IMR-90 (cell line): ENCODE measurements at regions not wholly inside any gene's neighbourhood (a gene's known extent, or its start where the extent isn't known, plus 50 kb on each side); places are given as distances from the start of the nearest gene placed in this dataset.

Experiments
- ATAC-seq: fragments of 200-7000 bp; cut with Tn5 transposase; 2 replicates; pipeline ENCODE4 v1.9.1; 2020; ENCODE audit warnings: low read depth, mild to moderate bottlenecking, moderate library complexity
- BruUV-seq: library from RNA; stranded (reverse); fragments of 400-500 nt; replicated peaks from 2 replicates; lab custom pipeline; 2021; lab: Mats Ljungman, UMichigan
- CTCF ChIA-PET: fragments of 300-600 bp; formaldehyde crosslinking; extraction: SDS; loops from one replicate; lab custom pipeline; 2021; ENCODE audit warnings: antibody characterized with exemption; lab: Yijun Ruan, JAX
- POLR2A ChIA-PET: fragments of 300-600 bp; sonication (Branson Sonifier 250); formaldehyde crosslinking; loops from one replicate; lab custom pipeline; 2022; ENCODE audit warnings: antibody characterized with exemption; ENCODE audit not compliant: unreplicated experiment; lab: Charles Lee
- DNase-seq: peaks from one replicate; pipeline ENCODE4 v3.0.0; 2013
- H2AFZ ChIP-seq: replicated peaks from 2 replicates; pipeline ENCODE3; 2013; ENCODE audit warnings: low read length, mild to moderate bottlenecking; ENCODE audit not compliant: poor library complexity
- H2AK5ac ChIP-seq: 2 replicates; pipeline ENCODE4 v1.6.1; 2013; ENCODE audit warnings: low read depth, low read length, inconsistent platforms
- H2AK9ac ChIP-seq: replicated peaks from 2 replicates; pipeline ENCODE3; 2013; ENCODE audit warnings: mild to moderate bottlenecking, low read depth, low read length, moderate library complexity; ENCODE audit not compliant: poor library complexity
- H2BK120ac ChIP-seq: 2 replicates; pipeline ENCODE4 v1.6.1; 2013; ENCODE audit warnings: low read depth, low read length, inconsistent platforms
- H2BK15ac ChIP-seq: 3 replicates; pipeline ENCODE4 v1.6.1; 2013; ENCODE audit warnings: low read depth, low read length, inconsistent platforms
- H2BK20ac ChIP-seq: 2 replicates; pipeline ENCODE4 v1.6.1; 2013; ENCODE audit warnings: low read depth, mild to moderate bottlenecking, inconsistent platforms, low read length, moderate library complexity
- H2BK5ac ChIP-seq: 2 replicates; pipeline ENCODE4 v1.6.1; 2013; ENCODE audit warnings: mild to moderate bottlenecking, low read depth, low read length, inconsistent platforms; ENCODE audit not compliant: poor library complexity, severe bottlenecking
- H3K14ac ChIP-seq: replicated peaks from 2 replicates; pipeline ENCODE4 v1.6.1; 2013; ENCODE audit warnings: low read depth, low read length, inconsistent platforms
- H3K18ac ChIP-seq: 2 replicates; pipeline ENCODE4 v1.6.1; 2013; ENCODE audit warnings: low read depth, low read length, control low read depth
- H3K23ac ChIP-seq: 2 replicates; pipeline ENCODE4 v1.6.1; 2013; ENCODE audit warnings: low read depth, low read length, inconsistent platforms
- H3K27ac ChIP-seq: 2 replicates; pipeline ENCODE4 v1.5.1; 2013; ENCODE audit warnings: mild to moderate bottlenecking, control low read depth, low read length; ENCODE audit not compliant: insufficient read depth
- H3K27me3 ChIP-seq: 2 replicates; pipeline ENCODE4 v1.6.1; 2013; ENCODE audit warnings: low read length; ENCODE audit not compliant: control insufficient read depth, insufficient read depth
- H3K36me3 ChIP-seq: 2 replicates; pipeline ENCODE4 v1.6.1; 2013; ENCODE audit warnings: low read length, mixed read lengths; ENCODE audit not compliant: control insufficient read depth, insufficient read depth
- H3K4ac ChIP-seq: 2 replicates; pipeline ENCODE4 v1.6.1; 2013; ENCODE audit warnings: low read depth, low read length, inconsistent platforms
- H3K4me1 ChIP-seq: 2 replicates; pipeline ENCODE4 v1.6.1; 2013; ENCODE audit warnings: low read length, mixed read lengths; ENCODE audit not compliant: control insufficient read depth, insufficient read depth
- H3K4me2 ChIP-seq: 2 replicates; pipeline ENCODE4 v1.6.1; 2013; ENCODE audit warnings: low read depth, mild to moderate bottlenecking, control low read depth, low read length, moderate library complexity
- H3K4me3 ChIP-seq: 2 replicates; pipeline ENCODE4 v1.5.1; 2013; ENCODE audit warnings: low read depth, mild to moderate bottlenecking, control low read depth, low read length, moderate library complexity; ENCODE audit not compliant: insufficient read depth
- H3K56ac ChIP-seq: 2 replicates; pipeline ENCODE4 v1.6.1; 2013; ENCODE audit warnings: low read length, inconsistent platforms; ENCODE audit not compliant: insufficient read depth; ENCODE audit errors: extremely low read depth
- H3K79me1 ChIP-seq, 2 experiments: 2 replicates each; pipeline ENCODE4 v1.6.1; 2013; ENCODE audit warnings: low read length in 2 of 2, inconsistent platforms in 1 of 2, low read depth in 1 of 2
- H3K9ac ChIP-seq: 2 replicates; pipeline ENCODE4 v1.6.1; 2013; ENCODE audit warnings: low read depth, low read length, control low read depth
- H3K9me1 ChIP-seq: 2 replicates; pipeline ENCODE4 v1.6.1; 2013; ENCODE audit warnings: low read length, inconsistent platforms; ENCODE audit not compliant: insufficient read depth
- H3K9me3 ChIP-seq: 2 replicates; pipeline ENCODE4 v1.6.1; 2013; ENCODE audit warnings: low read length; ENCODE audit not compliant: control insufficient read depth, insufficient read depth
- H4K20me1 ChIP-seq: 2 replicates; pipeline ENCODE4 v1.6.1; 2013; ENCODE audit warnings: low read length, inconsistent platforms; ENCODE audit not compliant: insufficient read depth
- H4K5ac ChIP-seq: 2 replicates; pipeline ENCODE4 v1.6.1; 2013; ENCODE audit warnings: mild to moderate bottlenecking, low read depth, low read length, control low read depth
- H4K8ac ChIP-seq, 2 experiments: 2 replicates each; pipeline ENCODE4 v1.6.1; 2013; ENCODE audit warnings: low read depth in 2 of 2, low read length in 2 of 2, control low read depth in 1 of 2, inconsistent platforms in 1 of 2
- H4K91ac ChIP-seq: 2 replicates; pipeline ENCODE4 v1.6.1; 2013; ENCODE audit warnings: low read depth, low read length, inconsistent platforms; ENCODE audit not compliant: insufficient read depth
- CTCF ChIP-seq: conservative IDR thresholded peaks from 2 replicates; pipeline ENCODE4 v1.5.1; 2012; ENCODE audit warnings: mild to moderate bottlenecking, low read depth, low read length, improper control_type of control experiment
- ELK1 ChIP-seq: fragments of 150-350 bp; IDR thresholded peaks from 2 replicates; pipeline ENCODE4 v1.6.1; 2016; ENCODE audit warnings: low read depth, mild to moderate bottlenecking, low read length, moderate library complexity, borderline replicate concordance
- MAZ ChIP-seq: IDR thresholded peaks from 2 replicates; pipeline ENCODE4 v1.6.1; 2012; ENCODE audit warnings: low read depth, mild to moderate bottlenecking, low read length, improper control_type of control experiment, moderate library complexity, borderline replicate concordance
- NFE2L2 ChIP-seq: fragments of 150-350 bp; IDR thresholded peaks from 2 replicates; pipeline ENCODE4 v1.6.1; 2016; ENCODE audit warnings: low read depth, mild to moderate bottlenecking, low read length
- POLR2A ChIP-seq: IDR thresholded peaks from 2 replicates; pipeline ENCODE4 v1.6.1; 2012; ENCODE audit warnings: mild to moderate bottlenecking, low read depth, low read length
- RFX5 ChIP-seq: IDR thresholded peaks from 2 replicates; pipeline ENCODE4 v1.8.0; 2012; ENCODE audit warnings: low read depth, mild to moderate bottlenecking, low read length, moderate library complexity
- dilution Hi-C: fragments of 300-500 bp; cut with HindIII; formaldehyde crosslinking; loops from one replicate; pipeline ENCODE4 v1.14.3; 2018; ENCODE audit warnings: low sequenced_read_pairs; ENCODE audit not compliant: unreplicated experiment
- in situ Hi-C: fragments of 300-500 bp; cut with MboI; formaldehyde crosslinking; loops from 3 replicates; pipeline ENCODE4 v1.14.3; 2019; ENCODE audit warnings: low sequenced_read_pairs, inconsistent platforms, mixed read lengths
- intact Hi-C: fragments of 100-400 bp; cut with micrococcal nuclease; formaldehyde crosslinking; loops from 2 replicates; pipeline ENCODE4 v1.10.0; 2022

- H3K56ac ChIP-seq = no peak overlapping the region
- no peak for ATAC-seq
These were observed 128.5 kb downstream of the ZNF330 start for GRCh38 chr4:141349236-141349635.

More at GRCh38 chr4:141349236-141349635, 128.5 kb downstream of the ZNF330 start:
- in situ Hi-C loops (loop anchor here (25.0 kb wide), 2 partner anchors 763 to 1488 kb away; partner anchors contain the start of gene INPP4B), intact Hi-C loops (loop anchor here (5.0 to 10.0 kb wide), 5 partner anchors 456 to 996 kb away; no protein-coding TSS in a partner anchor), dilution Hi-C loops (no loop called here)
- no peak for TF ChIP-seq NFE2L2
- TF ChIP-seq POLR2A = no peak
- no peak for TF ChIP-seq ELK1
- TF ChIP-seq MAZ = no peak
- TF ChIP-seq CTCF = no peak
- TF ChIP-seq RFX5 = no peak
- Histone ChIP-seq H3K36me3 (no peaks in the 10 kb centered on the region), H3K4me3 (no peak overlapping the region), H4K5ac (no peak overlapping the region), H2AK9ac (no peak overlapping the region), H3K18ac (no peak overlapping the region; the same call in 1 of the 2 replicates), H2BK120ac (no peak overlapping the region), H3K23ac (no peak overlapping the region), H3K27me3 (no peaks in the 10 kb centered on the region), H4K20me1 (no peaks in the 10 kb centered on the region), H2AK5ac (peak overlapping the region; percentile 43), H2AFZ (no peak overlapping the region), H3K9me1 (peaks cover 4% of the 10 kb centered on the region; the same call in 1 of the 2 replicates), H2BK20ac (peak overlapping the region; percentile 32; the same call in 1 of the 2 replicates), H4K91ac (no peak overlapping the region), H2BK15ac (peak overlapping the region; percentile 57; the same call in 1 of the 3 replicates), H4K8ac (peak overlapping the region in 1 of 2 experiments; percentile 64; a peak in 1 of 4 replicates), H2BK5ac (no peak overlapping the region), H3K27ac (no peak overlapping the region), H3K4me2 (no peak overlapping the region), H3K79me1 (no peaks in the 10 kb centered on the region), H3K9ac (no peak overlapping the region), H3K4ac (peak overlapping the region; percentile 11; the same call in 1 of the 2 replicates), H3K14ac (no peak overlapping the region), H3K4me1 (peaks cover 19% of the 10 kb centered on the region), H3K9me3 (no peaks in the 10 kb centered on the region)
- POLR2A ChIA-PET = no interaction called here
- DNase-seq = no peak
- BruUV-seq = no TSS peak
- CTCF ChIA-PET = interaction anchor here (0.6 kb wide), 1 partner anchor 1145 kb away, joined by 3 read pairs; no protein-coding TSS in a partner anchor
